ENCODE measurements at regions not wholly inside any gene's neighbourhood (a gene's known extent, or its start where the extent isn't known, plus 50 kb on each side); places are given as distances from the start of the nearest gene placed in this dataset.

DNA sequence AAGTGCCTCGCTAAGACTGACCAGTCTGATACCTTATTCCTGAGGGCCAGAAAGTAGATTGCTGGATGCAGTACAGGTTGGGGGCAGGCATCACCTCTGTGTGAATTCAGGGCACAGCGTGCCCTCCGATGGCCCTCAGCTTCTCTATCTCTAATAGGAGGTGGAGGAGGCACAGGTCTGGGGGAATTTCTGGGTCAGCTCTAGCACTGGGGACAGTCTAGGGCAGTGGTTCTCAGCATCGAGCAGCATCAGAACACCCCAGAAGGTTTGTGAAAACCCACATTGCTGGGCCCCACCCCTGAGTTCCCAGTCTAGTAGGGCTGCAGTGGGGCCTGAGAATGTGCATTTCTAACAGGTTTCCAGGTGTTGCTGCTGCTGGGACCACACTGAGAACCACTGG is 166.7 kb downstream of the CDC5L start:
- DNase-seq (no peak), ATAC-seq (ENCODE audit: low read depth) (no peak)
- intact Hi-C loops (cut with micrococcal nuclease), result no loop called here
- no peaks in the 10 kb centered on the region for H3K9me3 Mint-ChIP-seq
- CTCF ChIA-PET, result no interaction called here
- H3K27ac Mint-ChIP-seq, result no peak overlapping the region
- H3K27me3 Mint-ChIP-seq, result peaks cover 10% of the 10 kb centered on the region
- POLR2A ChIA-PET, result no interaction called here
- no peak overlapping the region for H3K4me3 Mint-ChIP-seq
- TF ChIP-seq, protein P1, sequence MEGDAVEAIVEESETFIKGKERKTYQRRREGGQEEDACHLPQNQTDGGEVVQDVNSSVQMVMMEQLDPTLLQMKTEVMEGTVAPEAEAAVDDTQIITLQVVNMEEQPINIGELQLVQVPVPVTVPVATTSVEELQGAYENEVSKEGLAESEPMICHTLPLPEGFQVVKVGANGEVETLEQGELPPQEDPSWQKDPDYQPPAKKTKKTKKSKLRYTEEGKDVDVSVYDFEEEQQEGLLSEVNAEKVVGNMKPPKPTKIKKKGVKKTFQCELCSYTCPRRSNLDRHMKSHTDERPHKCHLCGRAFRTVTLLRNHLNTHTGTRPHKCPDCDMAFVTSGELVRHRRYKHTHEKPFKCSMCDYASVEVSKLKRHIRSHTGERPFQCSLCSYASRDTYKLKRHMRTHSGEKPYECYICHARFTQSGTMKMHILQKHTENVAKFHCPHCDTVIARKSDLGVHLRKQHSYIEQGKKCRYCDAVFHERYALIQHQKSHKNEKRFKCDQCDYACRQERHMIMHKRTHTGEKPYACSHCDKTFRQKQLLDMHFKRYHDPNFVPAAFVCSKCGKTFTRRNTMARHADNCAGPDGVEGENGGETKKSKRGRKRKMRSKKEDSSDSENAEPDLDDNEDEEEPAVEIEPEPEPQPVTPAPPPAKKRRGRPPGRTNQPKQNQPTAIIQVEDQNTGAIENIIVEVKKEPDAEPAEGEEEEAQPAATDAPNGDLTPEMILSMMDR (IDR thresholded peaks at IDR 0.05), result no peak
- H3K4me1 Mint-ChIP-seq, result no peaks in the 10 kb centered on the region
- H3K36me3 Mint-ChIP-seq (ENCODE audit: low read depth), result no peaks in the 10 kb centered on the region

DNA sequence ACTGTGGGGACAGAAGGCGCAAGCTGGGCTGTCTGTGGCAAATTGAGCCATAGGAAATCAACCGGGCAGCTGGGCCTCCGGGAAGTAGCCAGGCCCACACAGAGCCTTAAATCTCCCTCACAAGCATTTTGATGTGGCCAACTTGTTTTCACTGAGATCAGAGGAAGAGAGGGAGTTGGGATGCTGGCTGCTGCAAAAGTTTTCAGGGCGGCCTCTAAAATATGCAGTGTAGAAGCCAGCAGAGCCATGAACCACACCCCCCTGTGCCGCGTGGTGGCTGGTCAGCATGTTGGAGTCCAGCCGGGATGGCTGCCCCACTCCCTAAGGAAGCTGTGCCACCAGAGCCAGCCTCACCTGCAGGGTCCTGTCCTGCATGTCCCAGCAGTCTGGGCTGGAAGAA is 167.4 kb downstream of the CDC5L start:
- intact Hi-C loops (cut with micrococcal nuclease), result no loop called here
- ATAC-seq (ENCODE audit: low read depth), result no peak
- Mint-ChIP-seq H3K36me3 (ENCODE audit: low read depth) (no peaks in the 10 kb centered on the region), H3K4me3 (no peak overlapping the region), H3K27ac (no peak overlapping the region), H3K27me3 (peaks cover 12% of the 10 kb centered on the region), H3K4me1 (no peaks in the 10 kb centered on the region), H3K9me3 (no peaks in the 10 kb centered on the region)
- ChIA-PET CTCF (no interaction called here), POLR2A (no interaction called here)
- no peak for DNase-seq
- TF ChIP-seq, protein P1 (IDR thresholded peaks at IDR 0.05), result no peak

DNA sequence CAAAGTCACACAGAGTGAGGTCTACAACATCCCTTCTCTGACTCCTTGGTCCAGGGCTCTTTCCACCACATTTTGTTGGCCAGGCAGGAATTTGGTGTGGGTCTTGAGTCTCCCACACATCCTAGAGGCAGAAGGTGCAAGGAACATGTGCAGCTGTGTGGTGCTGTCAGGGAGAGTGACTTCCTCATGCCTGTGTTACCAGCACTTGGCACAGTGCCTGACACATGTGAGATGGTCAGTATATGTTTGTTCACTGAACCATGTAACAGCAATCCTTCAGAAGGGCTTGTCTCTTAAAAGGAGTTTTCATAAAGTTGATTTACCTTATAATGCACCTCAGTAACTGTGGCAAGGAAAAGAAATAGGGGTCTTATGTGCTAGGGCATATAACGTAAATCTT is 168.5 kb downstream of the CDC5L start:
- no peaks in the 10 kb centered on the region for H3K4me1 Mint-ChIP-seq
- POLR2A ChIA-PET, result no interaction called here
- no peak overlapping the region for H3K27ac Mint-ChIP-seq
- H3K4me3 Mint-ChIP-seq, result no peak overlapping the region
- CTCF ChIA-PET, result no interaction called here
- intact Hi-C loops (cut with micrococcal nuclease), result no loop called here
- TF ChIP-seq, protein P1 (IDR thresholded peaks at IDR 0.05), result no peak
- DNase-seq (no peak), ATAC-seq (ENCODE audit: low read depth) (no peak)
- peaks cover 18% of the 10 kb centered on the region for H3K27me3 Mint-ChIP-seq
- no peaks in the 10 kb centered on the region for H3K36me3 Mint-ChIP-seq (ENCODE audit: low read depth)
- H3K9me3 Mint-ChIP-seq, result no peaks in the 10 kb centered on the region

DNA sequence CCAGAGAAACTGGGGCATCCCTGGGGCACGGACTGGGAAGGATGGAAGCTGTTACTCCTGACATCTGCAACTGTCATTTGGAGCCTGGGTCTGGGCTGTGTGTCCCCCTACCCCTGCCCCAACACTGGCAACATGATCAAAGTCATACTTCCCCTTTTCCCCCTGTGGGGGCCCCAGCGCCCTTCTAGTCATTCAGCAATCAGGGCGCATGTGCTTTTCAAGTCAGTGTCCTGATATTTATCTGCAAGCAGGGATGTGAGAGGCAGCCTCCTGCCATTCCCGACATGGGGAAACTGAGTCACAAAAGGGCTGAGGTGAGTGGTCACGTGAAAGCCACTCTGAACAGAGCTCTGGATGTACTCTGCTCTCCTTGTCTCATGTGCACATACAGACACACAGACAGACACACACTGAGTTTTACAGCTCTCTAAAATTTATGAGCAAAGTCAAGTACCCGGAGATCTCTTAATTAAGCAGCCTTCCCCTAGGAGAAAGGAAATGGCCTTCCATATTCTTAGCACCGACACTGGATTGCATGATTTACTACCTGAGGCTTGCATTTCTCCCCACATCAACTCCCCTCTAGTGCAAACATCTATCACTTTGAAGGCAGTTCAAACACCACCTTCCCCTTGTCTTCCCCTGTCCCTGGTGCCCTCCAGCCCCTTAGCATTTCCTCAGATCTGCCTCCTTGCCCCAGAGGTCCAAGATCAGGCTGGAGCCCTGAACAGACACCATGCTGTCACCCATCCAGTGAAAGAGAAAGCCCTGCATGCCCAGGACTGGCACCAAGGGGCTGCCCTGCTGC is 170.7 kb downstream of the CDC5L start:
- ChIA-PET POLR2A (no interaction called here), CTCF (no interaction called here)
- Mint-ChIP-seq H3K9me3 (no peaks in the 10 kb centered on the region), H3K27ac (no peak overlapping the region), H3K27me3 (peaks cover 26% of the 10 kb centered on the region), H3K36me3 (ENCODE audit: low read depth) (no peaks in the 10 kb centered on the region), H3K4me1 (peaks cover 5% of the 10 kb centered on the region), H3K4me3 (no peak overlapping the region)
- TF ChIP-seq, protein P1 (IDR thresholded peaks at IDR 0.05), result no peak
- no peak for DNase-seq
- intact Hi-C loops (cut with micrococcal nuclease), result no loop called here
- no peak for ATAC-seq (ENCODE audit: low read depth)

DNA sequence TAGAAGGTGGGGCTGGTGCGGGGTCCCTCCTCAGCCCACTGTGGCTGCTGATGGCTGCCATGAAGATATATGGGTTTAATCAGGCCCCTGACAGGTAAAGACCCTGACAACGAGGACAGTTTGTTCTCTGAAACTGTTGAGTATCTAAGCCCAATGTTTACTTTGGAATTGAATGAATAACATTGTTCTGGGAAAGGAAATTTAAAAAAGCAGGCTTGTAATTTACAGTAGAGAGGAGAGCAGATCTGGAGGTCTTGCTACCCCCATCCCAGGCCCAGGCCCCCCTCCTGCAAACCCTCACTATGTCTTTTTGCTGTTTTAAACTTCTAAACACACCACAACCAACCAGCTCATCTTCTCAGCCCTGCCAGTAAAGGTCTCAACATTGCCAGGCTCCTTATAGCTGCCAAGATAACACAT is 171.3 kb downstream of the CDC5L start:
- DNase-seq (no peak), ATAC-seq (ENCODE audit: low read depth) (no peak)
- Mint-ChIP-seq H3K4me1 (peaks cover 5% of the 10 kb centered on the region), H3K27me3 (peaks cover 26% of the 10 kb centered on the region), H3K27ac (no peak overlapping the region), H3K9me3 (no peaks in the 10 kb centered on the region), H3K36me3 (ENCODE audit: low read depth) (no peaks in the 10 kb centered on the region), H3K4me3 (no peak overlapping the region)
- CTCF ChIA-PET, result no interaction called here
- TF ChIP-seq, protein P1 (IDR thresholded peaks at IDR 0.05), result no peak
- intact Hi-C loops (cut with micrococcal nuclease), result no loop called here
- POLR2A ChIA-PET, result no interaction called here
